GM23338 (cell line): ENCODE measurements at regions not wholly inside any gene's neighbourhood (a gene's known extent, or its start where the extent isn't known, plus 50 kb on each side); places are given as distances from the start of the nearest gene placed in this dataset.

ENCODE experiments used
- ATAC-seq: fragments of 200-7000 bp; cut with Tn5 transposase; 3 replicates; pipeline ENCODE4 v1.9.1; 2020
- DNase-seq: peaks from one replicate; pipeline ENCODE4 v3.0.0-alpha.2; 2015; ENCODE audit warnings: low spot score
- H2AFZ ChIP-seq: fragments of 200-600 bp; sonication (generic); 2 replicates; pipeline ENCODE4 v1.8.0; 2016; ENCODE audit warnings: antibody characterized with exemption, mild to moderate bottlenecking, moderate library complexity
- H3F3A ChIP-seq: fragments of 200-600 bp; sonication (generic); replicated peaks from 2 replicates; pipeline ENCODE4 v1.8.0; 2017; ENCODE audit warnings: antibody characterized with exemption, mixed run types, low read depth
- H3K27ac ChIP-seq: fragments of 200-600 bp; sonication (generic); 2 replicates; pipeline ENCODE4 v1.6.1; 2016; ENCODE audit warnings: low read depth
- H3K27me3 ChIP-seq: fragments of 200-600 bp; sonication (generic); 2 replicates; pipeline ENCODE4 v1.8.0; 2016; ENCODE audit warnings: mild to moderate bottlenecking, mixed run types, moderate library complexity; ENCODE audit not compliant: insufficient read depth
- H3K36me3 ChIP-seq: fragments of 200-600 bp; sonication (generic); 2 replicates; pipeline ENCODE4 v1.8.0; 2016; ENCODE audit warnings: mild to moderate bottlenecking; ENCODE audit not compliant: insufficient read depth
- H3K4me1 ChIP-seq: fragments of 200-600 bp; sonication (generic); 2 replicates; pipeline ENCODE4 v1.8.0; 2016; ENCODE audit warnings: mild to moderate bottlenecking, moderate library complexity; ENCODE audit not compliant: insufficient read depth
- H3K4me2 ChIP-seq: fragments of 200-600 bp; sonication (generic); 2 replicates; pipeline ENCODE4 v1.7.1; 2017; ENCODE audit warnings: mixed run types
- H3K4me3 ChIP-seq: fragments of 200-600 bp; sonication (generic); 2 replicates; pipeline ENCODE4 v1.6.1; 2016; ENCODE audit warnings: mixed run types
- H3K79me2 ChIP-seq: fragments of 200-600 bp; sonication (generic); replicated peaks from 2 replicates; pipeline ENCODE4 v1.8.0; 2017; ENCODE audit warnings: mild to moderate bottlenecking; ENCODE audit not compliant: insufficient read depth
- H3K9me2 ChIP-seq: fragments of 200-600 bp; sonication (generic); 2 replicates; pipeline ENCODE4 v1.8.0; 2017; ENCODE audit not compliant: insufficient read depth
- H4K20me1 ChIP-seq: fragments of 200-600 bp; sonication (generic); replicated peaks from 2 replicates; pipeline ENCODE4 v1.8.0; 2017; ENCODE audit warnings: mild to moderate bottlenecking; ENCODE audit not compliant: insufficient read depth
- H3K27ac Mint-ChIP-seq: 2 replicates; pipeline ENCODE4 v1.8.0; 2020; ENCODE audit warnings: inconsistent platforms, mild to moderate bottlenecking, moderate library complexity, mixed read lengths
- H3K27me3 Mint-ChIP-seq: 3 replicates; pipeline ENCODE4 v1.8.0; 2022; ENCODE audit warnings: low read depth, mild to moderate bottlenecking, moderate library complexity, mixed read lengths, inconsistent platforms; ENCODE audit not compliant: insufficient read depth, poor library complexity
- H3K36me3 Mint-ChIP-seq: 3 replicates; pipeline ENCODE4 v1.8.0; 2021; ENCODE audit warnings: low read depth, mild to moderate bottlenecking, inconsistent platforms, moderate library complexity, mixed read lengths
- H3K4me1 Mint-ChIP-seq: 3 replicates; pipeline ENCODE4 v1.8.0; 2020; ENCODE audit warnings: mild to moderate bottlenecking, inconsistent platforms, mixed read lengths
- H3K4me3 Mint-ChIP-seq: 3 replicates; pipeline ENCODE4 v1.8.0; 2021; ENCODE audit warnings: moderate library complexity, mild to moderate bottlenecking, inconsistent platforms, mixed read lengths
- H3K9me3 Mint-ChIP-seq: 3 replicates; pipeline ENCODE4 v1.8.0; 2020; ENCODE audit warnings: moderate library complexity, mild to moderate bottlenecking, inconsistent platforms, mixed read lengths
- CREB1 ChIP-seq: fragments of 250-450 bp; sonication (Bioruptor Pico); IDR thresholded peaks from 2 replicates; pipeline ENCODE4 v1.5.0; 2020; ENCODE audit warnings: low read depth, mild to moderate bottlenecking, moderate library complexity
- ETS1 ChIP-seq: IDR thresholded peaks from 2 replicates; pipeline ENCODE4 v1.6.1; 2016; ENCODE audit warnings: antibody characterized with exemption
- EZH2 ChIP-seq: fragments of 200-600 bp; sonication (generic); IDR thresholded peaks from one replicate; pipeline ENCODE4 v1.8.0; 2017; ENCODE audit warnings: antibody characterized with exemption, mild to moderate bottlenecking, low read depth; ENCODE audit not compliant: unreplicated experiment
- EZH2phosphoT487 ChIP-seq: fragments of 200-600 bp; sonication (generic); IDR thresholded peaks from one replicate; pipeline ENCODE4 v1.8.1; 2018; ENCODE audit warnings: antibody characterized with exemption; ENCODE audit not compliant: unreplicated experiment
- JUNB ChIP-seq: IDR thresholded peaks from one replicate; pipeline ENCODE4 v1.6.1; 2016; ENCODE audit warnings: antibody characterized with exemption; ENCODE audit not compliant: unreplicated experiment
- NANOG ChIP-seq: IDR thresholded peaks from 2 replicates; pipeline ENCODE4 v1.6.1; 2016; ENCODE audit warnings: antibody characterized with exemption, borderline replicate concordance
- POLR2AphosphoS5 ChIP-seq: IDR thresholded peaks from 2 replicates; pipeline ENCODE4 v1.6.1; 2016; ENCODE audit warnings: antibody characterized with exemption, low read depth
- REST ChIP-seq: IDR thresholded peaks from one replicate; pipeline ENCODE4 v1.6.1; 2018; ENCODE audit warnings: antibody characterized with exemption; ENCODE audit not compliant: unreplicated experiment
- ZNF114 ChIP-seq: fragments of 250-450 bp; sonication (Bioruptor Pico); IDR thresholded peaks from 2 replicates; pipeline ENCODE4 v1.5.0; 2020; ENCODE audit warnings: mild to moderate bottlenecking, moderate library complexity
- TF ChIP-seq, protein P1 (sequence below), 2 experiments: fragments of 200-600 bp in 1 of 2; sonication (generic) in 1 of 2; conservative IDR thresholded peaks; 2 replicates each; pipeline versions ENCODE4 v1.5.1 to v1.6.1; 2016 to 2017; ENCODE audit warnings: antibody characterized with exemption in 2 of 2, low read depth in 2 of 2, mild to moderate bottlenecking in 2 of 2, moderate library complexity in 1 of 2

DNA sequence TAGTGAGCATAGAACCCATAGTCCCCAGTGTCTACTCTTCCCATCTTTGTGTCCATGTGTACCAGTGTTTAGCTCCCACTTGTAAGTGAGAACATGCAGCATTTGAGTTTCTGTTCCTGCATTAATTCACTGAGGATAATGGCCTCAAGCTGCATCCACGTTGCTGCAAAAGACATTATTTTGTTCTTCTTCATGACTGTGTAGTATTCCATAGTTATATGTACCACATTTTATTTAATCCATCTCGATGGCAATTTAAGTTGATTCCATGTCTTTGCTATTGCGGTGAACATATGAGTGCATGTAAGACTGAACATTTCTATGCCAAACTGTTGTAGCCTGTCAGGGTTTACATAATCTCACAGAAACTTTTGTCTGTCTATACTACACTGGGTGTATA is 237.2 kb downstream of the IPO8 start:
- no peaks in the 10 kb centered on the region for H3K27me3 Mint-ChIP-seq
- H3K36me3 Mint-ChIP-seq = no peaks in the 10 kb centered on the region
- no peaks in the 10 kb centered on the region for H3K4me1 ChIP-seq
- H3K4me1 Mint-ChIP-seq = no peaks in the 10 kb centered on the region
- H3K36me3 ChIP-seq = no peaks in the 10 kb centered on the region
- H2AFZ ChIP-seq = no peak overlapping the region
- no peak overlapping the region for H3K4me2 ChIP-seq
- H3K4me3 Mint-ChIP-seq = no peak overlapping the region
- no peaks in the 10 kb centered on the region for H4K20me1 ChIP-seq
- H3F3A ChIP-seq = no peaks in the 10 kb centered on the region
- H3K9me2 ChIP-seq = no peaks in the 10 kb centered on the region
- DNase-seq (no peak), ATAC-seq (no peak)
- H3K9me3 Mint-ChIP-seq = no peaks in the 10 kb centered on the region; the same call in 2 of the 3 replicates
- H3K27me3 ChIP-seq = no peaks in the 10 kb centered on the region
- H3K27ac Mint-ChIP-seq = no peak overlapping the region
- no peak overlapping the region for H3K4me3 ChIP-seq
- no peak overlapping the region for H3K27ac ChIP-seq
- TF ChIP-seq JUNB = no peak
- TF ChIP-seq CREB1 (CRISPR knock-in tag) = no peak
- no peak for TF ChIP-seq ETS1
- no peak for TF ChIP-seq POLR2AphosphoS5
- no peak for TF ChIP-seq EZH2
- TF ChIP-seq REST = no peak
- no peak for TF ChIP-seq EZH2phosphoT487
- no peak for TF ChIP-seq ZNF114 (CRISPR knock-in tag)
- H3K79me2 ChIP-seq = no peaks in the 10 kb centered on the region

GRCh38 chr12:30457621-30458289 is 237.9 kb downstream of the IPO8 start:
- H3K27me3 Mint-ChIP-seq = no peaks in the 10 kb centered on the region
- DNase-seq (peak; percentile 72), ATAC-seq (peak; percentile 56)
- Histone ChIP-seq H3K9me2 (no peaks in the 10 kb centered on the region), H3K4me2 (no peak overlapping the region), H3K36me3 (no peaks in the 10 kb centered on the region), H3K27me3 (no peaks in the 10 kb centered on the region), H4K20me1 (no peaks in the 10 kb centered on the region), H3K27ac (no peak overlapping the region), H2AFZ (no peak overlapping the region), H3K4me3 (no peak overlapping the region), H3K79me2 (no peaks in the 10 kb centered on the region), H3K4me1 (no peaks in the 10 kb centered on the region), H3F3A (no peaks in the 10 kb centered on the region)
- no peak overlapping the region for H3K27ac Mint-ChIP-seq
- no peaks in the 10 kb centered on the region for H3K4me1 Mint-ChIP-seq
- no peaks in the 10 kb centered on the region for H3K9me3 Mint-ChIP-seq
- H3K36me3 Mint-ChIP-seq = no peaks in the 10 kb centered on the region
- H3K4me3 Mint-ChIP-seq = no peak overlapping the region
- TF ChIP-seq NANOG = no peak
- TF ChIP-seq, protein P1, sequence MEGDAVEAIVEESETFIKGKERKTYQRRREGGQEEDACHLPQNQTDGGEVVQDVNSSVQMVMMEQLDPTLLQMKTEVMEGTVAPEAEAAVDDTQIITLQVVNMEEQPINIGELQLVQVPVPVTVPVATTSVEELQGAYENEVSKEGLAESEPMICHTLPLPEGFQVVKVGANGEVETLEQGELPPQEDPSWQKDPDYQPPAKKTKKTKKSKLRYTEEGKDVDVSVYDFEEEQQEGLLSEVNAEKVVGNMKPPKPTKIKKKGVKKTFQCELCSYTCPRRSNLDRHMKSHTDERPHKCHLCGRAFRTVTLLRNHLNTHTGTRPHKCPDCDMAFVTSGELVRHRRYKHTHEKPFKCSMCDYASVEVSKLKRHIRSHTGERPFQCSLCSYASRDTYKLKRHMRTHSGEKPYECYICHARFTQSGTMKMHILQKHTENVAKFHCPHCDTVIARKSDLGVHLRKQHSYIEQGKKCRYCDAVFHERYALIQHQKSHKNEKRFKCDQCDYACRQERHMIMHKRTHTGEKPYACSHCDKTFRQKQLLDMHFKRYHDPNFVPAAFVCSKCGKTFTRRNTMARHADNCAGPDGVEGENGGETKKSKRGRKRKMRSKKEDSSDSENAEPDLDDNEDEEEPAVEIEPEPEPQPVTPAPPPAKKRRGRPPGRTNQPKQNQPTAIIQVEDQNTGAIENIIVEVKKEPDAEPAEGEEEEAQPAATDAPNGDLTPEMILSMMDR (conservative IDR thresholded peaks at IDR 0.05; ENCODE audit: low read depth in 2 of 2) = peak; percentile 58 to 69
- no peak for TF ChIP-seq POLR2AphosphoS5
